Stomach (tissue), 4 donors: ENCODE measurements at regions not wholly inside any gene's neighbourhood (a gene's known extent, or its start where the extent isn't known, plus 50 kb on each side); places are given as distances from the start of the nearest gene placed in this dataset.

ENCODE experiments used
- CTCF ChIP-seq, 7 experiments: fragments of 450-650 bp in 4 of 7; fragments of 200-600 bp in 3 of 7; sonication (generic) in 3 of 7; IDR thresholded peaks; one replicate each; pipeline ENCODE4 v1.5.1; 2016 to 2019; ENCODE audit warnings: antibody characterized with exemption in 7 of 7, control low read depth in 2 of 7, mild to moderate bottlenecking in 1 of 7
- EP300 ChIP-seq: sonication (generic); formaldehyde crosslinking; IDR thresholded peaks from one replicate; pipeline ENCODE4 v1.6.1; 2017; ENCODE audit warnings: antibody characterized with exemption
- POLR2A ChIP-seq, 4 donors: fragments of 450-650 bp; IDR thresholded peaks; one replicate each; pipeline ENCODE4 v1.6.1; 2016; ENCODE audit warnings: antibody characterized with exemption in 4 of 4, control low read depth in 2 of 4, mild to moderate bottlenecking in 1 of 4, moderate library complexity in 1 of 4

DNA sequence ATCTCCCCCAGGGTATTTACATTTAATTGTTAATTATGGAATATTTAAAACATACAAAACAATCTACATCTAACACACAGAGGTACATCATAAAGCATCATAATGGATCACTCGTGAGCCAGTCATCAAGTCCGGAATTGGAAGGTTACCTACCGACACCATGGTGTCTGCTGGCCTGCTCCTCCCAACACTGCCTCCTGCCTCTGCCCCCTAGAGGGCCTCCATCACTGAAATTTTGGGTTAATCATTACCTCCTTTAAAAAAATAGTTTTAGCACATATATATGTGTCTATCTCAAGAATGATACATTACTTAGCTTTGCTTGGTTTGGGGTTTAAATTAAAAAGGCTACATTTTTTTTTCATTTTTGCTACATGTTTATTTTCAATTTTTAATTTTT, 114.6 kb upstream of the PDE10A start:
- no peak for TF ChIP-seq POLR2A (IDR thresholded peaks at IDR 0.05)
- no peak for TF ChIP-seq CTCF (IDR thresholded peaks at IDR 0.05)
- no peak for TF ChIP-seq EP300
